ENCODE measurements at regions not wholly inside any gene's neighbourhood (a gene's known extent, or its start where the extent isn't known, plus 50 kb on each side); places are given as distances from the start of the nearest gene placed in this dataset.

GRCh38 chr2:59968441-59968840, 585.0 kb downstream of the BCL11A start:
- DNase-seq = no peak
- H3K4me3 ChIP-seq = no peak overlapping the region
- intact Hi-C loops (cut with DNase I, micrococcal nuclease) = no loop called here
- no peaks in the 10 kb centered on the region for H3K9me3 ChIP-seq
- no peak for ATAC-seq
- H3K4me1 ChIP-seq (ENCODE audit: low read depth) = no peaks in the 10 kb centered on the region
- TF ChIP-seq CTCF (IDR thresholded peaks at IDR 0.05) = no peak
- no peaks in the 10 kb centered on the region for H3K36me3 ChIP-seq (ENCODE audit: low read depth)

- no peak for TF ChIP-seq CTCF (IDR thresholded peaks at IDR 0.05)
- H3K4me3 ChIP-seq = no peak overlapping the region
- no peaks in the 10 kb centered on the region for H3K36me3 ChIP-seq (ENCODE audit: low read depth)
- H3K9me3 ChIP-seq = no peaks in the 10 kb centered on the region
- DNase-seq (no peak), ATAC-seq (no peak)
- no peaks in the 10 kb centered on the region for H3K4me1 ChIP-seq (ENCODE audit: low read depth)
- intact Hi-C loops (cut with DNase I, micrococcal nuclease) = no loop called here
These were observed 585.8 kb downstream of the BCL11A start for GRCh38 chr2:59967691-59968090.

- ATAC-seq (no peak), DNase-seq (no peak)
- no peak for TF ChIP-seq CTCF (IDR thresholded peaks at IDR 0.05)
- no peak overlapping the region for H3K4me3 ChIP-seq
- no peaks in the 10 kb centered on the region for H3K9me3 ChIP-seq
- H3K4me1 ChIP-seq (ENCODE audit: low read depth) = no peaks in the 10 kb centered on the region
- H3K36me3 ChIP-seq (ENCODE audit: low read depth) = no peaks in the 10 kb centered on the region
- intact Hi-C loops (cut with DNase I, micrococcal nuclease) = no loop called here
These were observed 590.3 kb downstream of the BCL11A start for GRCh38 chr2:59963157-59963556.

- DNase-seq (no peak), ATAC-seq (no peak)
- no peak for TF ChIP-seq CTCF (IDR thresholded peaks at IDR 0.05)
- no peaks in the 10 kb centered on the region for H3K4me1 ChIP-seq (ENCODE audit: low read depth)
- H3K4me3 ChIP-seq = no peak overlapping the region
- intact Hi-C loops (cut with DNase I, micrococcal nuclease) = no loop called here
- H3K36me3 ChIP-seq (ENCODE audit: low read depth) = no peaks in the 10 kb centered on the region
- H3K9me3 ChIP-seq = no peaks in the 10 kb centered on the region
These were observed 591.7 kb downstream of the BCL11A start for GRCh38 chr2:59961746-59962145.

GRCh38 chr2:59959944-59960343, 593.5 kb downstream of the BCL11A start:
- H3K4me3 ChIP-seq = no peak overlapping the region
- intact Hi-C loops (cut with DNase I, micrococcal nuclease) = no loop called here
- TF ChIP-seq CTCF (IDR thresholded peaks at IDR 0.05) = no peak

GRCh38 chr2:59957504-59957903, 596.0 kb downstream of the BCL11A start:
- intact Hi-C loops (cut with DNase I, micrococcal nuclease) = no loop called here
- DNase-seq = no peak
- Histone ChIP-seq H3K9me3 (no peaks in the 10 kb centered on the region), H3K4me3 (no peak overlapping the region), H3K36me3 (ENCODE audit: low read depth) (no peaks in the 10 kb centered on the region), H3K4me1 (ENCODE audit: low read depth) (no peaks in the 10 kb centered on the region)
- ATAC-seq = no peak
- no peak for TF ChIP-seq CTCF (IDR thresholded peaks at IDR 0.05)

More at GRCh38 chr2:59959944-59960343, 593.5 kb downstream of the BCL11A start:
- Histone ChIP-seq H3K4me1 (ENCODE audit: low read depth) (no peaks in the 10 kb centered on the region), H3K9me3 (no peaks in the 10 kb centered on the region), H3K36me3 (ENCODE audit: low read depth) (no peaks in the 10 kb centered on the region)
- ATAC-seq = no peak
- no peak for DNase-seq
